AG20443 (cell line): ENCODE measurements at regions not wholly inside any gene's neighbourhood (a gene's known extent, or its start where the extent isn't known, plus 50 kb on each side); places are given as distances from the start of the nearest gene placed in this dataset.
"Not testable (repeated sequence)": the region's sequence is repeated elsewhere in the genome, so short reads cannot be mapped to it uniquely, and the experiment has no call there.

Source experiments
- DNase-seq: peaks from one replicate; pipeline ENCODE4 v3.0.0; 2012; ENCODE audit warnings: low spot score, mixed read lengths

DNA sequence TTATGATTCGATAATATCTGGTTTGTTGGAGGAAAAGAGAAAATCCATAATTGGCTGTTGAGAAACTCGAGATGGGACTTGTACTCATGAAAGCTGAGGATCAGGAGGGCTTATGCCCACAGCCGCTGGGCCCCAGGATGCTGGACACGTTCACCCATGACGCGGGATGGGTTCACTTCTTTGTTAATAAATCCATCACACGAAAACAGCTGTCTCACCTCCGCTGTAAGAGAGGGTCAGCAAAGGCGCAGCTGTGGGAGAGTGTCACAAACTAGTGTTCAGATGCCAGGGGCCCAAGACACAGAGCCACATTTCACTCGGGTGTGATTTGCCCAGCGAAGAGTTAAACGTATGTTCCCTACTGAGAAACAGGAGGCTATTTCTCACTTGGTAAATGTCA, 315.1 kb downstream of the THBS2 start:
- DNase-seq: no peak

DNA sequence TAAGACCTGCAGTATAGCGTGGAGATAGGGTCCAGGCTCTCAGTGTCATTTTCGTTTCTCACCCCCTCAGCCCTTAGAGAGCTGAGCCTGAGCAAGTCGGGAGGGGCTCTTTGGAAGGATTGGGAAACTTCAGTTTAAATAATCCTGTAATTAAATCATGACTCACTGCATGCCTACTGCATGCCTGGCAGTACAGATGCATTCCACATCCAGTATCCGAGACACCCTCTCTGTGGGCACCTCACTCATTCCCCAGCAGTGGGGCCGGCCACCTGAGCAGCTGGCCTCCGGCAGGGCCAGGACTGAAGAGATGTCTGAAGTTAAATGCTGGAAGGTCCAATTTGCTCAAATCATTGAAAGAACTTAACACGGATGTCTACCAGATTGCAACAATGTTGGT, 316.6 kb downstream of the THBS2 start:
- DNase-seq: peak; percentile 71

DNA sequence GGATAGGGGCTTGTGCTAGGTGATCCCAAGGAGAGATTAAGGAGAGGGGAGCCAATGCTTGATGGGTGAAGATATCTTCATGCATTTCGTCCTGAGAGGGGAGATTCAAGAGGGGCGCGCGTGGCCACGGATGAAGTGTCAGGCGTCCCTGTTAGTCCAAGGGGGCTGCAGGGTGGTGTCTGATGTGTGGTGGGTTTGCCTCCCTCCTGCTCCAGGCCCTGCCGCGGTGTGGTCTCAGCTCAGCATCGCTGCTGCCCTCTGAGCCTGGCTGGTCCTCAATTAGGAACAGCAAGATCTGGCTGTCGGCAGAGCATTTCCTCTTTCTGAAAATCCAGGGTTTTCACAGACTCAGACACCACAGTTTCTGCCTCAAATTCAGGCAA, 318.0 kb downstream of the THBS2 start:
- DNase-seq: no peak

DNA sequence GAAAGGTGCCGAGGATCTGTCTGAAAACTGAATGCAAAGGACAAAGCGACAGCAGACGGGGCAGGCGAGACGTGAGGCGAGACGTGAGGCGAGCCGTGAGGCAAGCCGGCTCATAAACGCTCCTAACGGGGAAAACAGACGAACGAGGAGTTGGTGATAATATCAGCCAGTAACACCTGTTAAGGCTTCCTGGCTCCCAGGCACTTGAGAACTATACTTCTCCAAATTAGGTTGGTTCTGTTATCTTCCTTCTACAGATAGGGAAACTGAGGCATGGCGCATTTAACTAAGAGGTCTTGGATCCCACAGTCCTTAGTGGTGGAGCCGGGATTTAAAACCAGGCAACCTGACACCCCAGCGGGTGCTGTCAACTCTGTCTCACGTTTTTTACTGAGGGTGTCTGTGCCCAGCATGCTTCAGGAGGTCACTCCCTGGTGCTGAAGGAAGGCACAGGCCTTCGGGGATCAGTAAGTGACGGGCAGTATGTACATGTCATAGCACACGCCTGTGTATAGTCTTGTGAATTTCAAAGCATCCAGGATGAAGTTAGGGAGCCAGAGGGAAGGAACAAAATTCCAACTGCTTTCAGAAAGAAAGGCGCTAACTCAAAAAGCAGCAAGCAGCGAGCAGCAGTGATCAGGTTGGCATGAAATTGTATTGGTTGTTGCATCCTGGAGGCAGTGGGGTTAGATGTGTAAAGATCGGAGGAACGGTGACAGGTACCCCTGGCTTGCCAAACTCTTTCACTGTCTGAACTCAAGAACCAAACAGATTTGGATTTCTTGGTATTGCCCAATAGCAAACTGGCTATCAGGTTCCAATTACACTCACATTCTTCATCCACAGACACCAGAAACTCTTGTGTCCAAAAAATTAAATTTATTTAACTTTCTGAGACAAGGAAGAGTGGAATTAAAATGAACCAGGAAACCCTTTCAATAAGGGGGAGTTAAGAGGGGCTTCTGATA, 318.7 kb downstream of the THBS2 start:
- peak; percentile 32 for DNase-seq

DNA sequence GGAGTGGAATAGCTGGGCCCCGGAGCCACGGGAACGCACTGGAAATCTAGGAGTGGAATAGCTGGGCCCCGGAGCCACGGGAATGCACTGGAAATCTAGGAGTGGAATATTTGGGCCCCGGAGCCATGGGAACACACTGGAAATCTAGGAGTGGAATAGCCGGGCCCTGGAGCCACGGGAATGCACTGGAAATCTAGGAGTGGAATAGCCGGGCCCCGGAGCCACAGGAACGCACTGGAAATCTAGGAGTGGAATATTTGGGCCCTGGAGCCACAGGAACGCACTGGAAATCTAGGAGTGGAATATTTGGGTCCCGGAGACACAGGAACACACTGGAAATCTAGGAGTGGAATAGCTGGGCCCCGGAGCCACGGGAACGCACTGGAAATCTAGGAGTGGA, 321.5 kb downstream of the THBS2 start:
- DNase-seq: not testable (repeated sequence)

DNA sequence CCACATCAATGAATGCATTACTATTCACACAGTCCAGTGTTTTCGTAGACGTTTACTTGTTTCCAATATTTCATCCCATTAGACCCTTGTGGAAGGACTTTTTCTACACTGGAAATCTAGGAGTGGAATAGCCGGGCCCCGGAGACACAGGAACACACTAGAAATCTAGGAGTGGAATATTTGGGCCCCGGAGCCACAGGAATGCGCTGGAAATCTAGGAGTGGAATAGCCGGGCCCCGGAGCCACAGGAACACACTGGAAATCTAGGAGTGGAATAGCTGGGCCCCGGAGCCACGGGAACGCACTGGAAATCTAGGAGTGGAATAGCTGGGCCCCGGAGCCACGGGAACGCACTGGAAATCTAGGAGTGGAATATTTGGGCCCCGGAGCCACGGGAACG, 322.6 kb downstream of the THBS2 start:
- not testable (repeated sequence) for DNase-seq

DNA sequence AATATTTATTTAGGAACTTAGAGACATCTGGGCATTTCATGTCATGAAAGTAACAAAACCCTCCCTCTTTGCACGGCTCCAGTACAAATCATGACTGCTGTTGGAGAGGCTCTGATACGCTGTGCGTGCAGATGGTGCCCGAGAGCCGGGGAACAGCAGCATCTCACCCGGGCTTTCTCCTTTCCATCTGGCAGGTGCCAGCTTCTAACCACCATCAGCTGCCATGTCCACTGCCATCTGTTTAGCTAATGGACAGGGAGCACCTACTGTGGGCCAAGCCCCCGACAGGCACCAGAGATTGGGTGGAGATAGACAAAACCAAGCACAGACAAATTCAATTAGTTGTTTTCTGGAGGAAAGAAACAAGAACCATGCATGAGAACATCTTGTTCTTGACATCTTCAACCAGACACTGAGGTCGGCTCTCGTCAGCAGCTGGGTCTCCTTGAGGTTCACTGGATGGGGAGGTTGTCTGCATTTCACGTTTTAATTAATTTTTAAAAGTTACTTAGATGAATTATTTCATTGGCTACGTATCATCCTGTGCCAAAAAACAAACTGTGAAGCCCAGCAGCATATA, 323.7 kb downstream of the THBS2 start:
- DNase-seq: no peak

DNA sequence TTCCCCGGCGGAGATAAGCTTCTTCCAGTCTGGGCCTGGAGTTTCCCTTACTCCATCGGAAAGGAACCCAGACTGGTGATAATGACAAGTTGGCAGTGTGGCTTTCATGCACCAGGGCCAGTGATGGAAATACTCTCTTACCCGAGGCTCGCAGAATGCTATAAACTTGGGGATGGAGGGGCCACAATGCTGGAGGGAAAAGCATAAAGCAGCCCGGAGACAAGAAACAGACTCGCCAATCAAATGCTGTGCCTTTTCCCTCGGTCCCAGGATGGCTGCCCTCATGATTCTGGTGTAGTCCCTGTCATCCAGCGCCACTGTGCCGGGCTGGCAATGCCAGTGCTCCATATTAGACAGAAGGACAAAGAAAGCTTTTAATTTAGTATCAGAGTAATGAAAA, 325.6 kb downstream of the THBS2 start:
- DNase-seq: no peak

DNA sequence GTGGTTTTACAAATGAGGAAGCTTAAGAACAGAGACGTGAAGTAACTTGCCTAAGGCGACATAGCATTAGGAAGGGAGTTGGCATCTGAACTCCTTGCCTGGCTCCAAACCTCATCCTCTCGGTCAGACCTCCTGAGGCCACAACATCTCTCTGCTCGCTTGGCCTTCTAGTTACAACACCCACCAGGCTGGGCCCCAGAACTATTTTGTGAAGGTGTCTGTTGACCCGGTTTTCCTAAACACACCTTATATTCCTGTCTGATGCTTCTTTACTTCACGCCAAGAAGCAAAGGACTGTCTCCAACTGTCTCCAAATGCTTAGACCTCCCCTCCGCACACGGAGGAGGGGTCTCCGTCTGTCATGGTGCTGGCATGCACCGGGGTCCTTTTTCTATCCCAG, 326.6 kb downstream of the THBS2 start:
- no peak for DNase-seq

DNA sequence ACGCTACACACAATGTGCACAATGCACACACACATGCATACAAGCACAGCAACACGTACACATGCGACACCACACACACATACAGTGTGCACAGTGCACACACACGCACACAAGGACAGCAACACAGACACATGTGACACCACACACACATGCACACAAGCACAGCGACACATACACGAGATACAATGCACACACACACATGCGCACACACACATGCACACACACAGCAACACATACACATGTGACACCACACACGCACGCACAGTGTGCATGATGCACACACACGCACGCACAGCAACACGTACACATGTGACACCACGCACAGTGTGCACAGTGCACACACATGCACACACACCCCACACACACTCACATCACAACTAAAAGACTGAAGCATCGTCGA, 327.3 kb downstream of the THBS2 start:
- no peak for DNase-seq

DNA sequence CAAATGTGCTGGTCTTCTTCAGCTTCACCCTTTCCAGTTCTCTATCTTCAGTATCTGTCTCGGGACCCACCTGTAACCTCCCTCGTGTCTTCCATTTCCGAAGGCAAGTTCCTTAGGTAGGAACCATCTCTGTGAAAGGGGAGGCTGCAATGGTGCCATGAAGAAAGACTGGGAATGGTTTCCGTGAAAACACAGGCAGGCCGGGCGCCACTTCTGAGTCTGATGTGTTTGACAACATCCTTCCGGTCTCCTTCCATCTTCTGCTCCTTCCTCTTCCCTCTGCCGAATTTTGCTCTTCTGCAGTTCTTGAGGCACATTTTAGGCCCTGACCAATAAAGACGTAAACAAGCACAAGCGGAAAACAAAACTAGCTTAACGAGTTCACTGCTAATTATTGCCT, 328.0 kb downstream of the THBS2 start:
- no peak for DNase-seq

DNA sequence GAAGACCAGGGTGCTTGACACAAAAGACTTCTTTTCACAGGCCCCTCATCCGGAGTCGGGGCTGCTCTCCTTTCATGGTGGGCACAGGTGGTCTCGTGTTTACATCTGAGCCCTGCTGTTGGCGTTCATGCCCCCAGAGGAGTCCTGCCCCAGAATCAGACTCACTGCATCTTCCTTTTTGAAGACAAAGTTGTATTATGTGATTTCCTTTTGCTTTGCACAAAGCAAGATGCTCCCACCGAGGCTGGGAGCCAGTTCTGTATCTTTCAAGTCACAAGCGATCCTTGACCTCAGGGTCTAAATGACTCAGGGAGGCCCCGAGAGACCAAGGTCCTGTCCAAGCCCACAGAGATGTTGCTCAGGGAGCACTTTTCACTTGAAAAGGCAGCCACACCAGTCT, 330.5 kb downstream of the THBS2 start:
- DNase-seq: no peak

DNA sequence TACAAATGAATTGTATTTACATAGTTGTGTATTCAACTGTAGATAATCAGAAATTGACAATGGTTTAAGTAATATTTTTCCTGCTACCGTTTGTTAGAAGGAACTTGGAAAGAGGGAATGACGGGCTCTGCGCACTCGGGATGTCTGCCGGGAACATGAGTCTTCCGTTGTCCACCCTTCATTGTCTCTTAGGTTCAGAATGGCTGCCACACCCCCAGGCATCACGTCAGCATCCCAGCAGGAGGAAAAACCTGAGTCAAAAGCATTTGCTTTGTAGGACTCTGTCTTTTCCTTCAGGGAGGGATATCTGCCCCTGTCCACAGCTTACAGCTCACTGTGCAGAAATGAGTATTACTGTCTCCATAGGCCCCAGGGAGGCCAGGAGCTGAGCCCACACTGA, 331.2 kb downstream of the THBS2 start:
- DNase-seq: no peak

DNA sequence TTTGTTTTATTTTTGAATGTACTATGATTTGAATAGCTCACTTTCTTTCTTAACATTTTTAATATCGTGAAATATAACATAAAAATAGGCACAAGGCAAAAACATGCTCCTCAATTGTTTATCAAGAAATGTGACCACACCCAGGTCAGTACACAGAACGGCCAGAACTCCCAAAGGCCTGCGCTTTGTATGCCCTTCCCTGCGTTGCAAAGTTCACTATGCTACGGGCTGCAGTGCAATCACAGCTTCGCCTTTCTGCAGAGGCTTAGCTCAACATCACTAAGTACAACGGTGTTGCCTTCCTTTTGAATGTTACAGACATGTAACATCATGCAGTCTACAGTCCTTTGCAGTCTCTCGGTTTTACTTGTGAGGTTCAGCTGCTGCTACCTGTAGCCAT, 333.4 kb downstream of the THBS2 start:
- DNase-seq: no peak

DNA sequence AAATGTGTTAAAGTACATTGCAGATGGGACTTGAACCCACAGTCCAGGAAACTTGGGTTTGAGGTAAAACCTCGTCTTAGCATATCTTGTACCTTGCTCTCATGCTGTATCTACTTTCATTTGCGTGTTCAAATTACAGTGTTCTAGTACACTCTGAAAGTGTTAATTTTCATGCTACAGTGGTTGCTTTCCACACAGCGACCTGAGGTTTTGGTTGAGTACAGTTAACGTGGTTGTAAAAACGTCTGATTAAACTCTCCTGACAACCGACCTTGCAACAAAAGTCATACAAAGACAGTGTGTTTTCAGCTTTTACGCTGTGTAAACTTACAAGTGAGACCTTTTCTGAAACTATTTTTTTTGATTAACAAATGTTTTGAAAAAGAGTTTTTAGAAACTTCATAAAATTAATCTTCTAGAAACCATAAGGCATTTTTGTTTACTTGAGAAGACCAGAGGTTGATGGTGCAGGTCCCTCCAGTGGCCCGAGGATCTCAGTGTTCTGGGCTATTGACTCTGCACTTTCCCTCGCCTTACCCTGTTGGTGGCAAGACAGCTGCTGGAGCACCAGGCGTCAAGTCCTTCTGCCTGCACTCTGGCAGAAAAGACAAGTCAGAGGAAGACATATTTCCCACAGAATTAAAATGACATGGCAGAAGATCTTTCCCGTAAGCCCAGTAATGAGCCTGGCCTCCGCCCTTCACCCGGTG, 334.0 kb downstream of the THBS2 start:
- DNase-seq: no peak

DNA sequence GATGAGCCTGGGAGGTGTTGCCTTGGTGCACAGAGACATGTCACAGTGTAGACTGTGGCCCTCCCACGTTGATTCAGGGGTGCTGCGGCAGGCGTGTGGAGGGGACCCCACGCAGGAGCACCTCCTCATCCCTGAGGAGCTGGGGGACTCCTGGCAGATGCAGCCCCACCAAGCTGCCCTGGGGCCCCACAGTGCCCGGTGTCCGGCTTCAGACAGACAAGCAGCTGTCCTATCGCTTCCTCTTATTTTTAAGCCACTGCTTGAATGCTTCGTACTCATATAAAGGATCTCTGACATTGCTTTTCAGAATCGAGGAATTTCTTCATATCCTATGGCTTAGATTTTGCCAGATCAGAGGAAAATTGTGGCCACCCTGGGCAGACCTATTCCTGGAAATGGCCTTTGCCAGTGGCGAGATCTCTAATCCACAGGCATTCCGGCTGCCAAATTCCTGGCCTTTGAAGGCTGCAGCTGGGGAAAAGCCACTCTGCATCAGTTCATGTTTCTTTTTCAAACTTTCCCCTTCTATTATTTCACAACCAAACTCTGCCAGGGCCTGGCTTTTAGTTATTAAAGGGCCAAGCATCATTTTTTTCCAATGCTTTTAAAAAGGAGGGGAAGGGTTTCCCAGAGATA, 337.0 kb downstream of the THBS2 start:
- DNase-seq: peak; percentile 76

DNA sequence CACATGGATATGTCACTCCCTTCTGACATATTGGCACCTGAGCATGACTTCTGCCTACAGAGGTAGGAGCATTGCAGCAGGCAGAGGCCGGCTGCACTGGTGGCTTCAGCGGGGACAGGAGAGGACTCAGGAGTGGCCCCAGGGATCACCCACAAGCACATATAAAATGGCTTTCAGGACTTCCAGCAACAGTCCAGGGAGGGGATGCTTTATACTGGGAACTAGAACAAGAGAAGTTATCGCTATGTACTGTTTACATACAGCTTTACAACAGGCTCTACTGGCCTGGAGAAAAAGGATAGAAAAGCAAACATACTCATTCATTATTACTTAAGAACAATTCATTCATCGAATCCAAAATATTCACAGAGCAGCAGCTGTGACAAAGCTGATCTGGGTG, 337.8 kb downstream of the THBS2 start:
- no peak for DNase-seq

DNA sequence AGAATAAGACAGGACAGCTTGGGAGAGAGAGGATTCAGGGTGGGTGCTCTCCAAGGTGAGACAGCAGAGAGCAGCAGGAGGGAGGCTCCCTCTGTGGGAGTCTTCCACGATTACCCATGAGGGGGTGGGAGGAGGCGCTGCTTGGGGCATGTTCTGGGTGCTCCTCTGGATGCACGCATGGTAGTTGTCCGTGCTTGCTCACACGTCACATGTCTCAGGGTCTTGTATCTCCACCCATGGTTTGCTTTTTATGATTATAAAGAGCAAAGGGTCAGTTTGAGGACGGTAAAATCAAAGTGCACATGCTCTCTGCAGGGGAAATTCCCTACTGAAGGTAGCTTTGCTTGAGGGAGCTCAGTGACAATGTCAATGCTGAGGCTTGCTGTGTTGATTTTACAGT, 338.4 kb downstream of the THBS2 start:
- no peak for DNase-seq

DNA sequence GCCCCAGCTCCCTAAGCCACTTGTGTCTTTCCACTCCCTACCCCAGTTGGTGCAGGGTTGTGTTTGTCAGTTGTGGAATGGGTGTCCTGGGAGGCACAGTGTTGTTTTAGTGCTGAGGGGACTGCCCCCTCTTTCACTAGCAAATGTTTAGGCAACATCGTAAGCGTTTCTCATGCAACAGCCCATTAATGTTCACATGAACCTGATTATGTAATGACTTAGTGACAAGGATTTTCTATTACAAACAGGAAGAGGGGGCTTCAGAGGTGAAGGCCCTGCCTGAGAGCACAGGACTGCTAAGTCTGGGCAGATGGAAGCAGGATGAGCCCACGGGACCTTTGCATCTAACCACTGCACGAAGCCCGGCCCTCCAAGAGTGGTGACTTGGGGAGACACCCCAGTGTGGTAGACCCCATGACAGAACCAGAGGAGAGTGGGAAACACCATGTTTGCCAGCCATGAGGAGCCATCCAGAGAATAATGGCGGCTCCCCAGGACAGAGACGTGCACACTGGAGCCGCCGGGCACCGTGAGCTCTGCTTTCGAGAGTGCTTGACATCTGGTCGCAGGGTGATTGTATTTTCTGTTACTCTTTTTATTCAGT, 339.7 kb downstream of the THBS2 start:
- DNase-seq: no peak

DNA sequence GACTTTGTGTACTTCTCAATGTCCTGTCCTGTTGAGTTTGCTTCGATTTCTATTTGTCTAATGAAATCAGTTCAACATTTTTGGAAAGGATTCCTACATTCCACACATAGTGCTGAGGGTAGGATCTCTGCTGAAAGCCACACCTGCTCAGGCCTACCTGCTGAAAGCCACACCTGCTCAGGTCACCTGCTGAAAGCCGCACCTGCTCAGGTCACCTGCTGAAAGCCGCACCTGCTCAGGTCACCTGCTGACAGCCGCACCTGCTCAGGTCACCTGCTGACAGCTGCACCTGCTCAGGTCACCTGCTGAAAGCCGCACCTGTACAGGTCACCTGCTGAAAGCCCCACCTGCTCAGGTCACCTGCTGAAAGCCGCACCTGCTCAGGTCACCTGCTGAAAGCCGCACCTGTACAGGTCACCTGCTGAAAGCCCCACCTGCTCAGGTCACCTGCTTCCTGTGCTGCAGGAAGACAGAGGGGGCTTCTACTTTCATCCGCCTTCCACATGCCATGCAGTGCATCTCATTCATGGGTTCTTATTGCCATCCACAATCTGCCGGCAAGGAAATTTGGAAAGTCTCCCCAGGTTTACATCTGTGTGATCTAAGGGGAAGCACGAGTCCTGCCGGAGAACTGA, 340.3 kb downstream of the THBS2 start:
- not testable (repeated sequence) for DNase-seq

DNA sequence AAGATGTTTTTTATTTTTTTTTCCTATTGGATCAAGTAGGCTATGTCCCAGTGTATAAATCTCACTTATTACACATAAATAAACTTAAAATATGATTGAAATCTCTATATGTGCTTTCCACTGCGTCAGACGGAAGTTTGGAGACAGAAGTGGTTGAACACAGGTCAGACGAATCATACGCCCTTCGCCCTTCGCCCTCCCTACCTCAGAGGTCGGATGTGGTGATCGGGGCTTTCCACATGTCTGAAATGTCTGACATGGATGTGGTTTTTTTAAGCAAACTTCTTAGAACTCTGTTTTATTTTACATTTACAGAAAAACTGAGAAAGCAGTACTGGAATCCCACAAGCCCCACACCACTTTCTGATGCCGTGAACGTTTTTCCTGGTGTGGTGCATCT, 344.4 kb downstream of the THBS2 start:
- DNase-seq: no peak

DNA sequence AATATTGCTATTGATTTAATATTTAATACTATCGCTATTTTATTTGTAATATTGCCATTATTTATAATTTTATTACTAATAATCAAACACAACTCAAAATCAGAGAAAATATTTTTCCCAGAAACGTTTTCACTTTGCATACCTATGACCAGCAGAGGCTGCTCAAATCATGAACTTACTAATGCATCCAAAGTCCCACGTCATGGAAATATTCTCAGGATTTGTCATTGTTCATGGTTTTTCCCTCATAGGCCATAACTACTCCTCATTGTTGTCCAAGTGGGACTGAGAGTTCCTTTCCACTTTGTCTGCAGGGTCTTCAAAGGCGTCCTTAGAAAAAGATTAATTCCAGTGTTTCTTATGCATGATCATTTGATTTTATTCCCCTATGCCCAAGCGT, 344.8 kb downstream of the THBS2 start:
- peak; percentile 76 for DNase-seq
